ENCODE measurements at regions not wholly inside any gene's neighbourhood (a gene's known extent, or its start where the extent isn't known, plus 50 kb on each side); places are given as distances from the start of the nearest gene placed in this dataset.

DNA sequence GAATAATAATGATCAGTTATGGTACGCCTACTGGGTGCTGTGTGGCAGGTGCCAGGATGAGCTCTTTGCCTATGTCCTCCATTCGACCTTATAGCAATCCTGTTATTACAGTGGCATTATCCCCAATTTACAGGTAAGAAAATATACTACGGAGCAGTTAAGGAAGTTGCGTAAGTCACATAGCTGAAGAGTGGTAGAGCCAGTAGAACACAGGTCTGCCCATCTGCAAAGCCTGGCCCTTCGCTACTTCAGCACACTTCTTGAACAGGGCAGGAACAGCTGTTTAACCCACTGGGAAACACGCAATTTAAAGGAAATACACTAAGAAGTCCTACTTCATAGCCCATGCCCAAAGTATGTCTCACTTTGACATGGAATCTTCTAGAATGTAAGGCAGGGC, 91.8 kb downstream of the PXDC1 start:
- TF ChIP-seq FOXP2 (optimal IDR thresholded peaks at IDR 0.05; ENCODE audit: control extremely low read depth, extremely low read length, insufficient read depth) (no peak), EZH2 (IDR thresholded peaks at IDR 0.05) (no peak)
